Esophagus muscularis mucosa (tissue), 3 donors: ENCODE measurements at regions not wholly inside any gene's neighbourhood (a gene's known extent, or its start where the extent isn't known, plus 50 kb on each side); places are given as distances from the start of the nearest gene placed in this dataset.
"Not testable (repeated sequence)": the region's sequence is repeated elsewhere in the genome, so short reads cannot be mapped to it uniquely, and the experiment has no call there.

ENCODE experiments used
- CTCF ChIP-seq, 3 experiments: fragments of 200-600 bp in 2 of 3; fragments of 450-650 bp in 1 of 3; sonication (generic) in 2 of 3; IDR thresholded peaks; one replicate each; pipeline ENCODE4 v1.5.1; 2017 to 2019; ENCODE audit warnings: antibody characterized with exemption in 3 of 3, mild to moderate bottlenecking in 2 of 3, moderate library complexity in 1 of 3
- POLR2A ChIP-seq: fragments of 450-650 bp; IDR thresholded peaks from one replicate; pipeline ENCODE4 v1.6.1; 2017; ENCODE audit warnings: antibody characterized with exemption, moderate library complexity, mild to moderate bottlenecking, low read depth

- not testable (repeated sequence) for TF ChIP-seq CTCF (IDR thresholded peaks at IDR 0.05); POLR2A
These were observed 382.7 kb downstream of the GLRX3 start for GRCh38 chr10:130518921-130519320.
